Mesenchymal stem cell (in vitro differentiated cells and primary cell): ENCODE measurements at regions not wholly inside any gene's neighbourhood (a gene's known extent, or its start where the extent isn't known, plus 50 kb on each side); places are given as distances from the start of the nearest gene placed in this dataset.
"Not testable (repeated sequence)": the region's sequence is repeated elsewhere in the genome, so short reads cannot be mapped to it uniquely, and the experiment has no call there.

Experiments used
- DNase-seq: peaks from one replicate; pipeline ENCODE4 v3.0.0-alpha.2; 2013
- H2AFZ ChIP-seq: one replicate; pipeline ENCODE4 v1.6.1; 2013; ENCODE audit warnings: low read depth, mild to moderate bottlenecking, control low read depth, inconsistent platforms, low read length, moderate library complexity
- H2AK5ac ChIP-seq: 2 replicates; pipeline ENCODE4 v1.6.1; 2013; ENCODE audit warnings: low read length, moderate library complexity, mild to moderate bottlenecking, inconsistent platforms; ENCODE audit not compliant: severe bottlenecking
- H2BK120ac ChIP-seq: one replicate; pipeline ENCODE4 v1.6.1; 2013; ENCODE audit warnings: low read depth, mild to moderate bottlenecking, inconsistent platforms, low read length, moderate library complexity
- H2BK12ac ChIP-seq, 2 experiments: one replicate each; pipeline ENCODE4 v1.6.1; 2013; ENCODE audit warnings: inconsistent platforms in 2 of 2, low read length in 2 of 2, mild to moderate bottlenecking in 2 of 2, moderate library complexity in 2 of 2, control low read depth in 1 of 2
- H2BK15ac ChIP-seq: one replicate; pipeline ENCODE4 v1.6.1; 2013; ENCODE audit warnings: mild to moderate bottlenecking, low read depth, inconsistent platforms; ENCODE audit not compliant: poor library complexity, severe bottlenecking
- H2BK5ac ChIP-seq: 2 replicates; pipeline ENCODE4 v1.6.1; 2013; ENCODE audit warnings: low read depth, mild to moderate bottlenecking, low read length, control low read depth, inconsistent platforms; ENCODE audit not compliant: poor library complexity, severe bottlenecking
- H3K14ac ChIP-seq, 2 experiments: one replicate each; pipeline ENCODE4 v1.6.1; 2013; ENCODE audit warnings: inconsistent platforms in 2 of 2, low read length in 2 of 2, control low read depth in 1 of 2, mild to moderate bottlenecking in 1 of 2, moderate library complexity in 1 of 2
- H3K18ac ChIP-seq, 2 experiments: one replicate each; pipeline ENCODE4 v1.6.1; 2013; ENCODE audit warnings: inconsistent platforms in 2 of 2, low read length in 2 of 2, control low read depth in 1 of 2, low read depth in 1 of 2, mild to moderate bottlenecking in 1 of 2
- H3K23ac ChIP-seq, 2 experiments: one replicate each; pipeline ENCODE4 v1.6.1; 2013; ENCODE audit warnings: inconsistent platforms in 2 of 2, low read length in 2 of 2, mild to moderate bottlenecking in 2 of 2, moderate library complexity in 2 of 2, control low read depth in 1 of 2
- H3K27ac ChIP-seq: 2 replicates; pipeline ENCODE4 v1.5.1; 2013; ENCODE audit warnings: mild to moderate bottlenecking, moderate library complexity, low read length, control low read depth, inconsistent platforms; ENCODE audit not compliant: poor library complexity, severe bottlenecking
- H3K27me3 ChIP-seq, 2 experiments: 2 replicates each; pipeline versions ENCODE4 v1.6.1 to v1.7.0; 2013; ENCODE audit warnings: low read length in 2 of 2, mild to moderate bottlenecking in 2 of 2, moderate library complexity in 2 of 2, control low read depth in 1 of 2, inconsistent platforms in 1 of 2; ENCODE audit not compliant: control insufficient read depth in 1 of 2, insufficient read depth in 1 of 2
- H3K36me3 ChIP-seq, 2 experiments: 2 replicates each; pipeline versions ENCODE4 v1.6.1 to v1.7.0; 2013; ENCODE audit warnings: low read length in 2 of 2, control low read depth in 1 of 2, inconsistent platforms in 1 of 2, low read depth in 1 of 2, mild to moderate bottlenecking in 1 of 2; ENCODE audit not compliant: insufficient read depth in 2 of 2, control insufficient read depth in 1 of 2
- H3K4ac ChIP-seq, 2 experiments: one replicate each; pipeline ENCODE4 v1.6.1; 2013; ENCODE audit warnings: inconsistent platforms in 2 of 2, low read length in 2 of 2, mild to moderate bottlenecking in 2 of 2, moderate library complexity in 2 of 2, control low read depth in 1 of 2, low read depth in 1 of 2
- H3K4me1 ChIP-seq: 2 replicates; pipeline ENCODE4 v1.6.1; 2013; ENCODE audit warnings: low read depth, low read length, control low read depth; ENCODE audit not compliant: control insufficient read depth, insufficient read depth
- H3K4me2 ChIP-seq: 2 replicates; pipeline ENCODE4 v1.6.1; 2013; ENCODE audit warnings: low read length, mild to moderate bottlenecking, inconsistent platforms; ENCODE audit not compliant: poor library complexity, severe bottlenecking
- H3K4me3 ChIP-seq, 2 experiments: 2 replicates each; pipeline versions ENCODE4 v1.5.1 to v1.7.0; 2013; ENCODE audit warnings: low read length in 2 of 2, mild to moderate bottlenecking in 2 of 2, control low read depth in 1 of 2, low read depth in 1 of 2; ENCODE audit not compliant: insufficient read depth in 1 of 2
- H3K79me1 ChIP-seq: replicated peaks from 2 replicates; pipeline ENCODE4 v1.6.1; 2013; ENCODE audit warnings: mild to moderate bottlenecking, control low read depth, low read length, inconsistent platforms; ENCODE audit not compliant: poor library complexity, severe bottlenecking
- H3K9ac ChIP-seq: 2 replicates; pipeline ENCODE4 v1.7.0; 2013; ENCODE audit warnings: mild to moderate bottlenecking, low read length, moderate library complexity
- H3K9me3 ChIP-seq: 2 replicates; pipeline ENCODE4 v1.7.0; 2013; ENCODE audit warnings: mild to moderate bottlenecking, low read length; ENCODE audit not compliant: control insufficient read depth
- H4K8ac ChIP-seq: one replicate; pipeline ENCODE4 v1.6.1; 2013; ENCODE audit warnings: inconsistent platforms, mild to moderate bottlenecking, low read length, moderate library complexity
- H4K91ac ChIP-seq: one replicate; pipeline ENCODE4 v1.6.1; 2013; ENCODE audit warnings: mild to moderate bottlenecking, low read length, inconsistent platforms
- WGBS: methylation state at CpG from one replicate; pipeline ENCODE4 v1.1.7; 2013; ENCODE audit warnings: mixed read lengths; 5-methylcytosine and 5-hydroxymethylcytosine counted together

- Histone ChIP-seq H3K4ac (no peak overlapping the region), H2BK12ac (no peak overlapping the region), H4K91ac (no peak overlapping the region), H2AFZ (no peak overlapping the region), H2BK15ac (no peak overlapping the region), H3K36me3 (no peaks in the 10 kb centered on the region), H3K9ac (no peak overlapping the region), H3K14ac (no peak overlapping the region), H3K23ac (no peak overlapping the region), H3K79me1 (no peaks in the 10 kb centered on the region), H3K27ac (no peak overlapping the region), H2AK5ac (no peak overlapping the region), H4K8ac (no peak overlapping the region), H3K4me2 (no peak overlapping the region), H3K4me3 (no peak overlapping the region), H2BK5ac (no peak overlapping the region), H2BK120ac (no peak overlapping the region), H3K18ac (no peak overlapping the region), H3K9me3 (peaks cover 4% of the 10 kb centered on the region), H3K4me1 (no peaks in the 10 kb centered on the region), H3K27me3 (no peaks in the 10 kb centered on the region)
- DNase-seq: no peak
- WGBS: 70% methylated on average over 2 of the region's 3 CpGs
These were observed 576.9 kb upstream of the PTBP2 start for GRCh38 chr1:96144636-96145035.

- Histone ChIP-seq H2AFZ (no peak overlapping the region), H3K79me1 (no peaks in the 10 kb centered on the region), H3K14ac (no peak overlapping the region), H4K91ac (no peak overlapping the region), H3K9ac (no peak overlapping the region), H2BK120ac (no peak overlapping the region), H3K4me3 (no peak overlapping the region), H3K9me3 (peaks cover 4% of the 10 kb centered on the region), H3K4ac (no peak overlapping the region), H3K36me3 (no peaks in the 10 kb centered on the region), H3K4me1 (no peaks in the 10 kb centered on the region), H2BK15ac (no peak overlapping the region), H2AK5ac (no peak overlapping the region), H2BK12ac (no peak overlapping the region), H3K27me3 (no peaks in the 10 kb centered on the region), H3K23ac (no peak overlapping the region), H2BK5ac (no peak overlapping the region), H3K18ac (no peak overlapping the region), H3K4me2 (no peak overlapping the region), H3K27ac (no peak overlapping the region), H4K8ac (no peak overlapping the region)
- DNase-seq: peak; percentile 2
These were observed 576.1 kb upstream of the PTBP2 start for GRCh38 chr1:96145492-96145891.

- not testable (repeated sequence) for H3K4me3 ChIP-seq, H2AFZ ChIP-seq, H2BK120ac ChIP-seq, H3K9ac ChIP-seq, H3K4ac ChIP-seq, H3K27me3 ChIP-seq, H4K91ac ChIP-seq, H3K18ac ChIP-seq, H3K14ac ChIP-seq, H3K79me1 ChIP-seq, H3K4me1 ChIP-seq, H3K23ac ChIP-seq, H2BK12ac ChIP-seq, H3K4me2 ChIP-seq, H2BK15ac ChIP-seq, H2BK5ac ChIP-seq, H4K8ac ChIP-seq, DNase-seq, H3K36me3 ChIP-seq, H3K27ac ChIP-seq, H2AK5ac ChIP-seq
- WGBS: 80% methylated on average over 3 of the region's 3 CpGs
- H3K9me3 ChIP-seq: peaks cover 34% of the 10 kb centered on the region
These were observed 568.6 kb upstream of the PTBP2 start for GRCh38 chr1:96152957-96153356.

- Histone ChIP-seq H3K9ac (no peak overlapping the region), H3K23ac (no peak overlapping the region), H3K4ac (no peak overlapping the region), H3K4me3 (no peak overlapping the region), H2AFZ (no peak overlapping the region), H3K4me1 (no peaks in the 10 kb centered on the region), H3K27me3 (no peaks in the 10 kb centered on the region), H3K4me2 (no peak overlapping the region), H3K18ac (no peak overlapping the region), H3K9me3 (peaks cover 38% of the 10 kb centered on the region), H3K14ac (no peak overlapping the region), H4K91ac (no peak overlapping the region), H3K36me3 (no peaks in the 10 kb centered on the region), H2BK12ac (no peak overlapping the region), H3K27ac (no peak overlapping the region), H2AK5ac (no peak overlapping the region), H3K79me1 (no peaks in the 10 kb centered on the region), H2BK120ac (no peak overlapping the region), H2BK5ac (no peak overlapping the region), H2BK15ac (no peak overlapping the region), H4K8ac (no peak overlapping the region)
- 82% methylated on average over 4 of the region's 4 CpGs for WGBS
- no peak for DNase-seq
These were observed 564.5 kb upstream of the PTBP2 start for GRCh38 chr1:96157101-96157500.
